ENCODE measurements at regions not wholly inside any gene's neighbourhood (a gene's known extent, or its start where the extent isn't known, plus 50 kb on each side); places are given as distances from the start of the nearest gene placed in this dataset.

DNA sequence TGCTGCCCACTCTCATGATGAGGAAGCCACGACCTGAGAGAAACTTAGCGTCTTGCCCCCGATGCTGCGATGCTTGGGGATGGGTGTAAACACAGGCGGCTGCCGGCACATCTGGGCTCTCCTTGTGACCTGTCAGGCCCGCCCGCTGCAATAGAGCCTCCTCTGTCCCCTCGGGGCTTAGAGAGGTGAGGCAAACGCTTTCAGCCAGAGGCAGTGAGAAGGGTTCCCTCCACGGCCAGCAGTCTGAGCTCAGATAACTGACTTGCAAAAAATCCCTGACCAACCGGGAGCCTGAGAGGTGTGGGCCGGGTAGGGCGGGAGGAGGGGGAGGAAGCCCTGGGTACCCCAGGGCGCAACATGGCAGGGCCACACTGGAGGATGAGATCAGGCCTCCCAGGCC is 260.6 kb downstream of the C16orf95 start:
- no peak overlapping the region for H2BK5ac ChIP-seq (ENCODE audit: low read depth, low read length, poor library complexity, severe bottlenecking)
- no peak overlapping the region for H3K4ac ChIP-seq (ENCODE audit: low read depth in 1 of 2, low read length in 2 of 2)
- no peak for DNase-seq
- H3K14ac ChIP-seq (ENCODE audit: low read length in 2 of 2): no peak overlapping the region
- no peaks in the 10 kb centered on the region for H3K36me3 ChIP-seq (ENCODE audit: control insufficient read depth in 1 of 2, insufficient read depth in 2 of 2, low read depth in 1 of 2, low read length in 2 of 2)
- no peak overlapping the region for H3K23ac ChIP-seq (ENCODE audit: low read length in 2 of 2)
- H2BK15ac ChIP-seq (ENCODE audit: low read depth, poor library complexity, severe bottlenecking): peak overlapping the region; percentile 9
- H3K4me1 ChIP-seq (ENCODE audit: control insufficient read depth, insufficient read depth, low read depth, low read length): peaks cover 7% of the 10 kb centered on the region
- no peak overlapping the region for H2AFZ ChIP-seq (ENCODE audit: low read depth, low read length)
- H3K4me2 ChIP-seq (ENCODE audit: low read length, poor library complexity, severe bottlenecking): no peak overlapping the region
- no peak overlapping the region for H3K27ac ChIP-seq (ENCODE audit: low read length, poor library complexity, severe bottlenecking)
- peaks cover 0 to 74% of the 10 kb centered on the region in 2 experiments for H3K27me3 ChIP-seq (ENCODE audit: control insufficient read depth in 1 of 2, insufficient read depth in 1 of 2, low read length in 2 of 2)
- H2BK120ac ChIP-seq (ENCODE audit: low read depth, low read length): no peak overlapping the region
- no peak overlapping the region for H3K4me3 ChIP-seq (ENCODE audit: insufficient read depth in 1 of 2, low read depth in 1 of 2, low read length in 2 of 2)
- no peak overlapping the region for H4K8ac ChIP-seq (ENCODE audit: low read length)
- H3K18ac ChIP-seq (ENCODE audit: low read depth in 1 of 2, low read length in 2 of 2): no peak overlapping the region
- H3K9me3 ChIP-seq (ENCODE audit: control insufficient read depth, low read length): peaks cover 9% of the 10 kb centered on the region
- no peak overlapping the region for H2BK12ac ChIP-seq (ENCODE audit: low read length in 2 of 2)
- no peak overlapping the region for H3K9ac ChIP-seq (ENCODE audit: low read length)
- no peaks in the 10 kb centered on the region for H3K79me1 ChIP-seq (replicated peaks; ENCODE audit: low read length, poor library complexity, severe bottlenecking)
- H4K91ac ChIP-seq (ENCODE audit: low read length): no peak overlapping the region
- 79% methylated on average over 15 of the region's 15 CpGs for WGBS
- H2AK5ac ChIP-seq (ENCODE audit: low read length, severe bottlenecking): peak overlapping the region; percentile 31

DNA sequence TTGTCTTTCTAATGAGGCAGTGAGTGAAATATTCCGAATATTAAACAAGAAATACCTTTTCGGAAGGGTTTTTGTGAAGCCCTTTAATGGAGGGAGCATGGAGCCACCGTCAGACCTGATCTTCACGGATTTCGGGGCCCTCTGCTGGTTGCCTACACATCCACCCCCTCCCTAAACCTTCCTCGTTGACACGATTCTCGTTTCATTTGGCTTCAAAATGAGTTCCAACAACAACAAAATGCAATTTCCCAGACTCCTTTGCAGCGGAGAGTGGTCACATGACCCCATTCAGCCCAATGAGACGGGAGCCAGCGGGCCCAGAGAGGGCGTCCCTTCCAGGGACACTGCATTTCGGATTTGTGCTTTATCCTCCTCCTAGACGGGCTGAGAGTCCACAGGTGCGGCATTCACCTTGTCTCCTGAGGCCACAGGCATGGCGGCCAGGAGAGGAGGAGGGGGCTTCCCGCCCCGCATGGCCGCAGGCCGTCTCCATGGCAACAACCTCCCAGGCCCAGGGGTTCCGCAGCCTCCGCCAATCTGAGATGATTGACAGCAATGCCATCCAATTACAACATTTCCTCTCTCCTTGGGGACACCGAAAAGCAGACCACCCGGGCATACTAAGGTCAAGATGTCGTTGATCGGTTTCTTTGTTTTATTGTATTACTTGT is 259.8 kb downstream of the C16orf95 start:
- Histone ChIP-seq H3K27me3 (ENCODE audit: control insufficient read depth in 1 of 2, insufficient read depth in 1 of 2, low read length in 2 of 2) (peaks cover 0 to 66% of the 10 kb centered on the region in 2 experiments), H3K79me1 (replicated peaks; ENCODE audit: low read length, poor library complexity, severe bottlenecking) (no peaks in the 10 kb centered on the region), H3K36me3 (ENCODE audit: control insufficient read depth in 1 of 2, insufficient read depth in 2 of 2, low read depth in 1 of 2, low read length in 2 of 2) (no peaks in the 10 kb centered on the region), H3K18ac (ENCODE audit: low read depth in 1 of 2, low read length in 2 of 2) (no peak overlapping the region), H3K4me3 (ENCODE audit: insufficient read depth in 1 of 2, low read depth in 1 of 2, low read length in 2 of 2) (no peak overlapping the region), H3K4me2 (ENCODE audit: low read length, poor library complexity, severe bottlenecking) (no peak overlapping the region), H2BK5ac (ENCODE audit: low read depth, low read length, poor library complexity, severe bottlenecking) (no peak overlapping the region), H2BK12ac (ENCODE audit: low read length in 2 of 2) (no peak overlapping the region), H2BK15ac (ENCODE audit: low read depth, poor library complexity, severe bottlenecking) (no peak overlapping the region), H2AK5ac (ENCODE audit: low read length, severe bottlenecking) (no peak overlapping the region), H3K9ac (ENCODE audit: low read length) (no peak overlapping the region), H3K14ac (ENCODE audit: low read length in 2 of 2) (no peak overlapping the region), H2AFZ (ENCODE audit: low read depth, low read length) (no peak overlapping the region), H3K27ac (ENCODE audit: low read length, poor library complexity, severe bottlenecking) (no peak overlapping the region), H2BK120ac (ENCODE audit: low read depth, low read length) (no peak overlapping the region), H3K23ac (ENCODE audit: low read length in 2 of 2) (no peak overlapping the region), H4K8ac (ENCODE audit: low read length) (no peak overlapping the region), H3K4me1 (ENCODE audit: control insufficient read depth, insufficient read depth, low read depth, low read length) (peaks cover 7% of the 10 kb centered on the region), H3K4ac (ENCODE audit: low read depth in 1 of 2, low read length in 2 of 2) (no peak overlapping the region), H4K91ac (ENCODE audit: low read length) (no peak overlapping the region), H3K9me3 (ENCODE audit: control insufficient read depth, low read length) (peaks cover 9% of the 10 kb centered on the region)
- WGBS: 94% methylated on average over 22 of the region's 26 CpGs
- DNase-seq: no peak

GRCh38 chr16:87057951-87058560 is 259.1 kb downstream of the C16orf95 start:
- Histone ChIP-seq H3K9me3 (ENCODE audit: control insufficient read depth, low read length) (peaks cover 9% of the 10 kb centered on the region), H3K23ac (ENCODE audit: low read length in 2 of 2) (no peak overlapping the region), H4K91ac (ENCODE audit: low read length) (no peak overlapping the region), H3K36me3 (ENCODE audit: control insufficient read depth in 1 of 2, insufficient read depth in 2 of 2, low read depth in 1 of 2, low read length in 2 of 2) (no peaks in the 10 kb centered on the region), H3K4me3 (ENCODE audit: insufficient read depth in 1 of 2, low read depth in 1 of 2, low read length in 2 of 2) (no peak overlapping the region), H3K14ac (ENCODE audit: low read length in 2 of 2) (no peak overlapping the region), H4K8ac (ENCODE audit: low read length) (no peak overlapping the region), H3K4me2 (ENCODE audit: low read length, poor library complexity, severe bottlenecking) (no peak overlapping the region), H2BK120ac (ENCODE audit: low read depth, low read length) (no peak overlapping the region), H3K18ac (ENCODE audit: low read depth in 1 of 2, low read length in 2 of 2) (no peak overlapping the region), H3K27ac (ENCODE audit: low read length, poor library complexity, severe bottlenecking) (no peak overlapping the region), H2BK5ac (ENCODE audit: low read depth, low read length, poor library complexity, severe bottlenecking) (no peak overlapping the region), H3K4me1 (ENCODE audit: control insufficient read depth, insufficient read depth, low read depth, low read length) (peaks cover 6% of the 10 kb centered on the region), H2BK15ac (ENCODE audit: low read depth, poor library complexity, severe bottlenecking) (no peak overlapping the region), H2AK5ac (ENCODE audit: low read length, severe bottlenecking) (no peak overlapping the region), H3K9ac (ENCODE audit: low read length) (no peak overlapping the region), H2AFZ (ENCODE audit: low read depth, low read length) (no peak overlapping the region), H3K79me1 (replicated peaks; ENCODE audit: low read length, poor library complexity, severe bottlenecking) (no peaks in the 10 kb centered on the region), H2BK12ac (ENCODE audit: low read length in 2 of 2) (no peak overlapping the region), H3K27me3 (ENCODE audit: control insufficient read depth in 1 of 2, insufficient read depth in 1 of 2, low read length in 2 of 2) (peaks cover 0 to 60% of the 10 kb centered on the region in 2 experiments), H3K4ac (ENCODE audit: low read depth in 1 of 2, low read length in 2 of 2) (no peak overlapping the region)
- no peak for DNase-seq
- WGBS: 96% methylated on average over 18 of the region's 26 CpGs

- Histone ChIP-seq H3K4me3 (ENCODE audit: insufficient read depth in 1 of 2, low read depth in 1 of 2, low read length in 2 of 2) (no peak overlapping the region), H2BK15ac (ENCODE audit: low read depth, poor library complexity, severe bottlenecking) (no peak overlapping the region), H3K14ac (ENCODE audit: low read length in 2 of 2) (no peak overlapping the region), H3K18ac (ENCODE audit: low read depth in 1 of 2, low read length in 2 of 2) (no peak overlapping the region), H2AFZ (ENCODE audit: low read depth, low read length) (no peak overlapping the region), H3K27me3 (ENCODE audit: control insufficient read depth in 1 of 2, insufficient read depth in 1 of 2, low read length in 2 of 2) (peaks cover 0 to 53% of the 10 kb centered on the region in 2 experiments), H3K4ac (ENCODE audit: low read depth in 1 of 2, low read length in 2 of 2) (no peak overlapping the region), H3K79me1 (replicated peaks; ENCODE audit: low read length, poor library complexity, severe bottlenecking) (no peaks in the 10 kb centered on the region), H3K4me1 (ENCODE audit: control insufficient read depth, insufficient read depth, low read depth, low read length) (peaks cover 3% of the 10 kb centered on the region), H2BK120ac (ENCODE audit: low read depth, low read length) (no peak overlapping the region), H3K36me3 (ENCODE audit: control insufficient read depth in 1 of 2, insufficient read depth in 2 of 2, low read depth in 1 of 2, low read length in 2 of 2) (no peaks in the 10 kb centered on the region), H2AK5ac (ENCODE audit: low read length, severe bottlenecking) (no peak overlapping the region), H4K8ac (ENCODE audit: low read length) (no peak overlapping the region), H3K9me3 (ENCODE audit: control insufficient read depth, low read length) (peaks cover 9% of the 10 kb centered on the region), H3K27ac (ENCODE audit: low read length, poor library complexity, severe bottlenecking) (no peak overlapping the region), H3K4me2 (ENCODE audit: low read length, poor library complexity, severe bottlenecking) (no peak overlapping the region), H2BK12ac (ENCODE audit: low read length in 2 of 2) (no peak overlapping the region), H3K9ac (ENCODE audit: low read length) (no peak overlapping the region), H3K23ac (ENCODE audit: low read length in 2 of 2) (no peak overlapping the region), H2BK5ac (ENCODE audit: low read depth, low read length, poor library complexity, severe bottlenecking) (no peak overlapping the region), H4K91ac (ENCODE audit: low read length) (no peak overlapping the region)
- WGBS: 94% methylated on average over 17 of the region's 17 CpGs
- no peak for DNase-seq
Observed at GRCh38 chr16:87058728-87059250, 258.4 kb downstream of the C16orf95 start.

Measured in mesenchymal stem cell (in vitro differentiated cells and primary cell).